ENCODE measurements at regions not wholly inside any gene's neighbourhood (a gene's known extent, or its start where the extent isn't known, plus 50 kb on each side); places are given as distances from the start of the nearest gene placed in this dataset.

DNA sequence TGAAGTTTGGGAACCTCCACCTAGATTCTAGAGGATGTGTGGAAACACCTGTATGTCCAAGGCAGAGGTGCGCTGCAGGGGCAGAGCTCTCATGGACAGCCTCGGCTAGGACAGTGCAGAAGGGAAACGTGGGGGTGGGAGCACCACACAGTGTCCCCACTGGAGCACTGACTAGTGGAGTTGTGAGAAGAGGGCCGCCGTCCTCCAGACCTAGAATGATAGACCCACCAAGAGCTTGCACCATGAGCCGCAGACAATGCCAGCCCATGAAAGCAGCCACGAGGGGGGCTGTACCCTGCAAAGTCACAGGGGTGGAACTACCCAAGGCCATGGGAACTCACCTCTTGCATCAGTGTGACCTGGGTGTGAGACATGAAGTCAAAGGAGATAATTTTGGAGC, 274.5 kb upstream of the FMR1 start:
- DNase-seq = no peak
- no peaks in the 10 kb centered on the region for H3K27me3 ChIP-seq
- intact Hi-C loops (cut with DNase I; ENCODE audit: low total_unique reads) = no loop called here
- no peaks in the 10 kb centered on the region for H3K9me3 ChIP-seq
- TF ChIP-seq, protein P1, sequence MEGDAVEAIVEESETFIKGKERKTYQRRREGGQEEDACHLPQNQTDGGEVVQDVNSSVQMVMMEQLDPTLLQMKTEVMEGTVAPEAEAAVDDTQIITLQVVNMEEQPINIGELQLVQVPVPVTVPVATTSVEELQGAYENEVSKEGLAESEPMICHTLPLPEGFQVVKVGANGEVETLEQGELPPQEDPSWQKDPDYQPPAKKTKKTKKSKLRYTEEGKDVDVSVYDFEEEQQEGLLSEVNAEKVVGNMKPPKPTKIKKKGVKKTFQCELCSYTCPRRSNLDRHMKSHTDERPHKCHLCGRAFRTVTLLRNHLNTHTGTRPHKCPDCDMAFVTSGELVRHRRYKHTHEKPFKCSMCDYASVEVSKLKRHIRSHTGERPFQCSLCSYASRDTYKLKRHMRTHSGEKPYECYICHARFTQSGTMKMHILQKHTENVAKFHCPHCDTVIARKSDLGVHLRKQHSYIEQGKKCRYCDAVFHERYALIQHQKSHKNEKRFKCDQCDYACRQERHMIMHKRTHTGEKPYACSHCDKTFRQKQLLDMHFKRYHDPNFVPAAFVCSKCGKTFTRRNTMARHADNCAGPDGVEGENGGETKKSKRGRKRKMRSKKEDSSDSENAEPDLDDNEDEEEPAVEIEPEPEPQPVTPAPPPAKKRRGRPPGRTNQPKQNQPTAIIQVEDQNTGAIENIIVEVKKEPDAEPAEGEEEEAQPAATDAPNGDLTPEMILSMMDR (IDR thresholded peaks at IDR 0.05) = no peak
- H3K36me3 ChIP-seq = no peaks in the 10 kb centered on the region
- no peak overlapping the region for H3K4me3 ChIP-seq
- H3K27ac ChIP-seq = no peak overlapping the region
- H3K4me1 ChIP-seq = no peaks in the 10 kb centered on the region

DNA sequence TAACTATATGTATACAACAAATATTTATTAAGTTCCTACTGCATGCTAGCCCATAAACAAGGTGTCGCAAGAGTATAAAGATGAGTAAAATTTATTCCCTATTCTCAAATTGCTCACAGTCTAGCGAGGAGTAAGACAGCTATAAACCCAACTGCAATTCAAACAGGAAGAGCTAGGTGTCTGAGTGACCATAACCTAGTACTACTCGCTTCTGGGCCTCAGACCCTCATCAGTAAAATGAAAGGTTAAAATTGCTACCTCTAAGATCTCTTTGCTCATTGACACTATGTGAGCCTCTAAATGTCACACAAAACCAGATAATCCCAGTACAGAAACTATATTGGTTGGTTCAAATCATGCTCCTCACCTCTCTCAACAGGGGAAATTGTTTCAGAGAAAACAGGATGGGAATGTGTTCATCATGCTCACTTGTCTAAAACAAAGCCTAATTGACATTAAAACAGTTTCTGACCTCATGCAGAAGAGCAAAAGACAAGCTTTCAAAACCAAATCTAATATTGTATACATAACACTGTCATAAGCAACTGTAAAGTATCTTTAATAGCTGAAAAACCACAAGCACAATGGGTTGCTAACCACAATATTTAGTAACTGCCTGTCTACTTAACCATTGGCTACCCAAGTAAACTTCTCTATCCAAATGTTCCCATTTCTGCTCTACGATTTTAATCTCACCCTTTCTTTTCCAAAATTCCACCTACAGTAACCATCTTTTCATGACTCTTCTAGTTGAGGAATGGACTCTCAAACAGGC, 264.6 kb upstream of the FMR1 start:
- Histone ChIP-seq H3K27me3 (no peaks in the 10 kb centered on the region), H3K9me3 (peaks cover 0 to 12% (median 0%) of the 10 kb centered on the region in 3 donors), H3K36me3 (no peaks in the 10 kb centered on the region), H3K4me1 (no peaks in the 10 kb centered on the region), H3K4me3 (no peak overlapping the region), H3K27ac (no peak overlapping the region)
- no peak for DNase-seq
- intact Hi-C loops (cut with DNase I; ENCODE audit: low total_unique reads) = no loop called here
- TF ChIP-seq, protein P1 (IDR thresholded peaks at IDR 0.05) = no peak

- intact Hi-C loops (cut with DNase I; ENCODE audit: low total_unique reads) = no loop called here
These were observed 235.9 kb upstream of the FMR1 start for GRCh38 chrX:147675819-147676218.

GRCh38 chrX:147679356-147680005, 232.2 kb upstream of the FMR1 start:
- no peak overlapping the region for H3K4me3 ChIP-seq
- H3K4me1 ChIP-seq = no peaks in the 10 kb centered on the region
- DNase-seq = no peak
- H3K27ac ChIP-seq = no peak overlapping the region
- H3K36me3 ChIP-seq = no peaks in the 10 kb centered on the region
- H3K9me3 ChIP-seq = no peaks in the 10 kb centered on the region
- intact Hi-C loops (cut with DNase I; ENCODE audit: low total_unique reads) = no loop called here
- TF ChIP-seq, protein P1 (IDR thresholded peaks at IDR 0.05) = no peak
- no peaks in the 10 kb centered on the region for H3K27me3 ChIP-seq

More at GRCh38 chrX:147675819-147676218, 235.9 kb upstream of the FMR1 start:
- H3K4me3 ChIP-seq = no peak overlapping the region
- TF ChIP-seq, protein P1 (IDR thresholded peaks at IDR 0.05) = no peak
- no peaks in the 10 kb centered on the region for H3K9me3 ChIP-seq
- H3K36me3 ChIP-seq = no peaks in the 10 kb centered on the region
- no peak for DNase-seq
- no peaks in the 10 kb centered on the region for H3K4me1 ChIP-seq
- no peak overlapping the region for H3K27ac ChIP-seq
- no peaks in the 10 kb centered on the region for H3K27me3 ChIP-seq

- no peaks in the 10 kb centered on the region for H3K9me3 ChIP-seq
- H3K4me3 ChIP-seq = no peak overlapping the region
- TF ChIP-seq, protein P1 (IDR thresholded peaks at IDR 0.05) = no peak
- intact Hi-C loops (cut with DNase I; ENCODE audit: low total_unique reads) = no loop called here
- no peak overlapping the region for H3K27ac ChIP-seq
- no peaks in the 10 kb centered on the region for H3K27me3 ChIP-seq
- no peaks in the 10 kb centered on the region for H3K36me3 ChIP-seq
- H3K4me1 ChIP-seq = no peaks in the 10 kb centered on the region
- no peak for DNase-seq
These were observed 231.5 kb upstream of the FMR1 start for GRCh38 chrX:147680251-147680650.
